GM23338 (cell line): ENCODE measurements at regions not wholly inside any gene's neighbourhood (a gene's known extent, or its start where the extent isn't known, plus 50 kb on each side); places are given as distances from the start of the nearest gene placed in this dataset.

Source experiments
- ATAC-seq: fragments of 200-7000 bp; cut with Tn5 transposase; 3 replicates; pipeline ENCODE4 v1.9.1; 2020
- DNase-seq: peaks from one replicate; pipeline ENCODE4 v3.0.0-alpha.2; 2015; ENCODE audit warnings: low spot score
- H2AFZ ChIP-seq: fragments of 200-600 bp; sonication (generic); 2 replicates; pipeline ENCODE4 v1.8.0; 2016; ENCODE audit warnings: antibody characterized with exemption, mild to moderate bottlenecking, moderate library complexity
- H3F3A ChIP-seq: fragments of 200-600 bp; sonication (generic); replicated peaks from 2 replicates; pipeline ENCODE4 v1.8.0; 2017; ENCODE audit warnings: antibody characterized with exemption, mixed run types, low read depth
- H3K27ac ChIP-seq: fragments of 200-600 bp; sonication (generic); 2 replicates; pipeline ENCODE4 v1.6.1; 2016; ENCODE audit warnings: low read depth
- H3K27me3 ChIP-seq: fragments of 200-600 bp; sonication (generic); 2 replicates; pipeline ENCODE4 v1.8.0; 2016; ENCODE audit warnings: mild to moderate bottlenecking, mixed run types, moderate library complexity; ENCODE audit not compliant: insufficient read depth
- H3K36me3 ChIP-seq: fragments of 200-600 bp; sonication (generic); 2 replicates; pipeline ENCODE4 v1.8.0; 2016; ENCODE audit warnings: mild to moderate bottlenecking; ENCODE audit not compliant: insufficient read depth
- H3K4me1 ChIP-seq: fragments of 200-600 bp; sonication (generic); 2 replicates; pipeline ENCODE4 v1.8.0; 2016; ENCODE audit warnings: mild to moderate bottlenecking, moderate library complexity; ENCODE audit not compliant: insufficient read depth
- H3K4me2 ChIP-seq: fragments of 200-600 bp; sonication (generic); 2 replicates; pipeline ENCODE4 v1.7.1; 2017; ENCODE audit warnings: mixed run types
- H3K4me3 ChIP-seq: fragments of 200-600 bp; sonication (generic); 2 replicates; pipeline ENCODE4 v1.6.1; 2016; ENCODE audit warnings: mixed run types
- H3K79me2 ChIP-seq: fragments of 200-600 bp; sonication (generic); replicated peaks from 2 replicates; pipeline ENCODE4 v1.8.0; 2017; ENCODE audit warnings: mild to moderate bottlenecking; ENCODE audit not compliant: insufficient read depth
- H3K9me2 ChIP-seq: fragments of 200-600 bp; sonication (generic); 2 replicates; pipeline ENCODE4 v1.8.0; 2017; ENCODE audit not compliant: insufficient read depth
- H4K20me1 ChIP-seq: fragments of 200-600 bp; sonication (generic); replicated peaks from 2 replicates; pipeline ENCODE4 v1.8.0; 2017; ENCODE audit warnings: mild to moderate bottlenecking; ENCODE audit not compliant: insufficient read depth
- H3K27ac Mint-ChIP-seq: 2 replicates; pipeline ENCODE4 v1.8.0; 2020; ENCODE audit warnings: inconsistent platforms, mild to moderate bottlenecking, moderate library complexity, mixed read lengths
- H3K27me3 Mint-ChIP-seq: 3 replicates; pipeline ENCODE4 v1.8.0; 2022; ENCODE audit warnings: low read depth, mild to moderate bottlenecking, moderate library complexity, mixed read lengths, inconsistent platforms; ENCODE audit not compliant: insufficient read depth, poor library complexity
- H3K36me3 Mint-ChIP-seq: 3 replicates; pipeline ENCODE4 v1.8.0; 2021; ENCODE audit warnings: low read depth, mild to moderate bottlenecking, inconsistent platforms, moderate library complexity, mixed read lengths
- H3K4me1 Mint-ChIP-seq: 3 replicates; pipeline ENCODE4 v1.8.0; 2020; ENCODE audit warnings: mild to moderate bottlenecking, inconsistent platforms, mixed read lengths
- H3K4me3 Mint-ChIP-seq: 3 replicates; pipeline ENCODE4 v1.8.0; 2021; ENCODE audit warnings: moderate library complexity, mild to moderate bottlenecking, inconsistent platforms, mixed read lengths
- H3K9me3 Mint-ChIP-seq: 3 replicates; pipeline ENCODE4 v1.8.0; 2020; ENCODE audit warnings: moderate library complexity, mild to moderate bottlenecking, inconsistent platforms, mixed read lengths
- CREB1 ChIP-seq: fragments of 250-450 bp; sonication (Bioruptor Pico); IDR thresholded peaks from 2 replicates; pipeline ENCODE4 v1.5.0; 2020; ENCODE audit warnings: low read depth, mild to moderate bottlenecking, moderate library complexity
- JUNB ChIP-seq: IDR thresholded peaks from one replicate; pipeline ENCODE4 v1.6.1; 2016; ENCODE audit warnings: antibody characterized with exemption; ENCODE audit not compliant: unreplicated experiment
- NANOG ChIP-seq: IDR thresholded peaks from 2 replicates; pipeline ENCODE4 v1.6.1; 2016; ENCODE audit warnings: antibody characterized with exemption, borderline replicate concordance
- REST ChIP-seq: IDR thresholded peaks from one replicate; pipeline ENCODE4 v1.6.1; 2018; ENCODE audit warnings: antibody characterized with exemption; ENCODE audit not compliant: unreplicated experiment
- STAT1 ChIP-seq: IDR thresholded peaks from one replicate; pipeline ENCODE4 v1.6.1; 2016; ENCODE audit warnings: antibody characterized with exemption; ENCODE audit not compliant: unreplicated experiment
- ZNF331 ChIP-seq: fragments of 250-450 bp; sonication (Bioruptor Pico); IDR thresholded peaks from 2 replicates; pipeline ENCODE4 v1.5.0; 2020; ENCODE audit warnings: low read depth, mild to moderate bottlenecking, moderate library complexity
- TF ChIP-seq, protein P1 (sequence below), 2 experiments: fragments of 200-600 bp in 1 of 2; sonication (generic) in 1 of 2; conservative IDR thresholded peaks; 2 replicates each; pipeline versions ENCODE4 v1.5.1 to v1.6.1; 2016 to 2017; ENCODE audit warnings: antibody characterized with exemption in 2 of 2, low read depth in 2 of 2, mild to moderate bottlenecking in 2 of 2, moderate library complexity in 1 of 2
- TF ChIP-seq, protein P2 (sequence below): fragments of 250-450 bp; sonication (Bioruptor Pico); IDR thresholded peaks from 2 replicates; pipeline ENCODE4 v1.5.0; 2020; ENCODE audit warnings: mild to moderate bottlenecking, moderate library complexity

GRCh38 chr7:121475806-121476205 is 79.7 kb upstream of the FAM3C start (continued):
- TF ChIP-seq, protein P1, sequence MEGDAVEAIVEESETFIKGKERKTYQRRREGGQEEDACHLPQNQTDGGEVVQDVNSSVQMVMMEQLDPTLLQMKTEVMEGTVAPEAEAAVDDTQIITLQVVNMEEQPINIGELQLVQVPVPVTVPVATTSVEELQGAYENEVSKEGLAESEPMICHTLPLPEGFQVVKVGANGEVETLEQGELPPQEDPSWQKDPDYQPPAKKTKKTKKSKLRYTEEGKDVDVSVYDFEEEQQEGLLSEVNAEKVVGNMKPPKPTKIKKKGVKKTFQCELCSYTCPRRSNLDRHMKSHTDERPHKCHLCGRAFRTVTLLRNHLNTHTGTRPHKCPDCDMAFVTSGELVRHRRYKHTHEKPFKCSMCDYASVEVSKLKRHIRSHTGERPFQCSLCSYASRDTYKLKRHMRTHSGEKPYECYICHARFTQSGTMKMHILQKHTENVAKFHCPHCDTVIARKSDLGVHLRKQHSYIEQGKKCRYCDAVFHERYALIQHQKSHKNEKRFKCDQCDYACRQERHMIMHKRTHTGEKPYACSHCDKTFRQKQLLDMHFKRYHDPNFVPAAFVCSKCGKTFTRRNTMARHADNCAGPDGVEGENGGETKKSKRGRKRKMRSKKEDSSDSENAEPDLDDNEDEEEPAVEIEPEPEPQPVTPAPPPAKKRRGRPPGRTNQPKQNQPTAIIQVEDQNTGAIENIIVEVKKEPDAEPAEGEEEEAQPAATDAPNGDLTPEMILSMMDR (conservative IDR thresholded peaks at IDR 0.05; ENCODE audit: low read depth in 2 of 2): no peak
- TF ChIP-seq ZNF331 (CRISPR knock-in tag) (no peak), STAT1 (no peak), NANOG (no peak), CREB1 (no peak)

DNA sequence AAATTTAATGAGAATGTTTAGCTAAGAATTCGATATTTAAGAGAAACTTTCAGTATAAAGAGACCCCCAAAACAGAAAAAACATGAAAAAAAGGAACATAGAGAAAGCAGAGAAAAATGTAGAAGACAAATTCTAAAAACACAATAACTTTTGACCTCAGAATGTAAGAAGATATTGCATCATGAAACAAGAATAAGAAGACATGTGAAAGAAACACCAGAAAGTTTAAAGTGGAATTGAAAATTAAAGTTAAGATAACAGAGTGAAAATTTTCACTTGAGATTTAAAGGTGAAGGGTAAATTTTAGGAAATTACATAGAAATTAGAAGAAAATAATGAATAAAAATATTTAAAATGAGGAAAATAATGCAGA is 78.2 kb upstream of the FAM3C start:
- H3K36me3 ChIP-seq: no peaks in the 10 kb centered on the region
- no peaks in the 10 kb centered on the region for H3F3A ChIP-seq
- no peaks in the 10 kb centered on the region for H3K4me1 ChIP-seq
- no peaks in the 10 kb centered on the region for H3K27me3 ChIP-seq
- H3K79me2 ChIP-seq: no peaks in the 10 kb centered on the region
- TF ChIP-seq CREB1 (no peak), REST (no peak), STAT1 (no peak), JUNB (no peak)
- TF ChIP-seq, protein P1 (conservative IDR thresholded peaks at IDR 0.05; ENCODE audit: low read depth in 2 of 2): no peak
- TF ChIP-seq, protein P2, sequence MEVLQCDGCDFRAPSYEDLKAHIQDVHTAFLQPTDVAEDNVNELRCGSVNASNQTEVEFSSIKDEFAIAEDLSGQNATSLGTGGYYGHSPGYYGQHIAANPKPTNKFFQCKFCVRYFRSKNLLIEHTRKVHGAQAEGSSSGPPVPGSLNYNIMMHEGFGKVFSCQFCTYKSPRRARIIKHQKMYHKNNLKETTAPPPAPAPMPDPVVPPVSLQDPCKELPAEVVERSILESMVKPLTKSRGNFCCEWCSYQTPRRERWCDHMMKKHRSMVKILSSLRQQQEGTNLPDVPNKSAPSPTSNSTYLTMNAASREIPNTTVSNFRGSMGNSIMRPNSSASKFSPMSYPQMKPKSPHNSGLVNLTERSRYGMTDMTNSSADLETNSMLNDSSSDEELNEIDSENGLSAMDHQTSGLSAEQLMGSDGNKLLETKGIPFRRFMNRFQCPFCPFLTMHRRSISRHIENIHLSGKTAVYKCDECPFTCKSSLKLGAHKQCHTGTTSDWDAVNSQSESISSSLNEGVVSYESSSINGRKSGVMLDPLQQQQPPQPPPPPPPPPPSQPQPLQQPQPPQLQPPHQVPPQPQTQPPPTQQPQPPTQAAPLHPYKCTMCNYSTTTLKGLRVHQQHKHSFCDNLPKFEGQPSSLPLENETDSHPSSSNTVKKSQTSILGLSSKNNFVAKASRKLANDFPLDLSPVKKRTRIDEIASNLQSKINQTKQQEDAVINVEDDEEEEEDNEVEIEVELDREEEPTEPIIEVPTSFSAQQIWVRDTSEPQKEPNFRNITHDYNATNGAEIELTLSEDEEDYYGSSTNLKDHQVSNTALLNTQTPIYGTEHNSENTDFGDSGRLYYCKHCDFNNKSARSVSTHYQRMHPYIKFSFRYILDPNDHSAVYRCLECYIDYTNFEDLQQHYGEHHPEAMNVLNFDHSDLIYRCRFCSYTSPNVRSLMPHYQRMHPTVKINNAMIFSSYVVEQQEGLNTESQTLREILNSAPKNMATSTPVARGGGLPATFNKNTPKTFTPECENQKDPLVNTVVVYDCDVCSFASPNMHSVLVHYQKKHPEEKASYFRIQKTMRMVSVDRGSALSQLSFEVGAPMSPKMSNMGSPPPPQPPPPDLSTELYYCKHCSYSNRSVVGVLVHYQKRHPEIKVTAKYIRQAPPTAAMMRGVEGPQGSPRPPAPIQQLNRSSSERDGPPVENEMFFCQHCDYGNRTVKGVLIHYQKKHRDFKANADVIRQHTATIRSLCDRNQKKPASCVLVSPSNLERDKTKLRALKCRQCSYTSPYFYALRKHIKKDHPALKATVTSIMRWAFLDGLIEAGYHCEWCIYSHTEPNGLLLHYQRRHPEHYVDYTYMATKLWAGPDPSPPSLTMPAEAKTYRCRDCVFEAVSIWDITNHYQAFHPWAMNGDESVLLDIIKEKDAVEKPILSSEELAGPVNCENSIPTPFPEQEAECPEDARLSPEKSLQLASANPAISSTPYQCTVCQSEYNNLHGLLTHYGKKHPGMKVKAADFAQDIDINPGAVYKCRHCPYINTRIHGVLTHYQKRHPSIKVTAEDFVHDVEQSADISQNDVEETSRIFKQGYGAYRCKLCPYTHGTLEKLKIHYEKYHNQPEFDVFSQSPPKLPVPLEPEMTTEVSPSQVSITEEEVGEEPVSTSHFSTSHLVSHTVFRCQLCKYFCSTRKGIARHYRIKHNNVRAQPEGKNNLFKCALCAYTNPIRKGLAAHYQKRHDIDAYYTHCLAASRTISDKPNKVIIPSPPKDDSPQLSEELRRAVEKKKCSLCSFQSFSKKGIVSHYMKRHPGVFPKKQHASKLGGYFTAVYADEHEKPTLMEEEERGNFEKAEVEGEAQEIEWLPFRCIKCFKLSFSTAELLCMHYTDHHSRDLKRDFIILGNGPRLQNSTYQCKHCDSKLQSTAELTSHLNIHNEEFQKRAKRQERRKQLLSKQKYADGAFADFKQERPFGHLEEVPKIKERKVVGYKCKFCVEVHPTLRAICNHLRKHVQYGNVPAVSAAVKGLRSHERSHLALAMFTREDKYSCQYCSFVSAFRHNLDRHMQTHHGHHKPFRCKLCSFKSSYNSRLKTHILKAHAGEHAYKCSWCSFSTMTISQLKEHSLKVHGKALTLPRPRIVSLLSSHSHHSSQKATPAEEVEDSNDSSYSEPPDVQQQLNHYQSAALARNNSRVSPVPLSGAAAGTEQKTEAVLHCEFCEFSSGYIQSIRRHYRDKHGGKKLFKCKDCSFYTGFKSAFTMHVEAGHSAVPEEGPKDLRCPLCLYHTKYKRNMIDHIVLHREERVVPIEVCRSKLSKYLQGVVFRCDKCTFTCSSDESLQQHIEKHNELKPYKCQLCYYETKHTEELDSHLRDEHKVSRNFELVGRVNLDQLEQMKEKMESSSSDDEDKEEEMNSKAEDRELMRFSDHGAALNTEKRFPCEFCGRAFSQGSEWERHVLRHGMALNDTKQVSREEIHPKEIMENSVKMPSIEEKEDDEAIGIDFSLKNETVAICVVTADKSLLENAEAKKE: no peak
- peaks cover 2% of the 10 kb centered on the region for H3K27me3 Mint-ChIP-seq
- no peak overlapping the region for H3K27ac ChIP-seq
- no peaks in the 10 kb centered on the region for H3K9me2 ChIP-seq
- H3K9me3 Mint-ChIP-seq: no peaks in the 10 kb centered on the region; the same call in 2 of the 3 replicates
- peaks cover 8% of the 10 kb centered on the region for H3K4me1 Mint-ChIP-seq
- H3K36me3 Mint-ChIP-seq: no peaks in the 10 kb centered on the region; the same call in 2 of the 3 replicates
- no peak overlapping the region for H3K4me3 ChIP-seq
- H4K20me1 ChIP-seq: no peaks in the 10 kb centered on the region
- ATAC-seq: no peak
- H3K4me3 Mint-ChIP-seq: no peak overlapping the region
- 0 out of 2 replicates have a peak overlapping the region, but pooled peaks have one; percentile 34 for H3K27ac Mint-ChIP-seq
- H3K4me2 ChIP-seq: no peak overlapping the region
- peak overlapping the region; percentile 85; the same call in 1 of the 2 replicates for H2AFZ ChIP-seq
- no peak for DNase-seq
